IMR-90 (cell line): ENCODE measurements at regions not wholly inside any gene's neighbourhood (a gene's known extent, or its start where the extent isn't known, plus 50 kb on each side); places are given as distances from the start of the nearest gene placed in this dataset.

Experiments used
- ATAC-seq: fragments of 200-7000 bp; cut with Tn5 transposase; 2 replicates; pipeline ENCODE4 v1.9.1; 2020; ENCODE audit warnings: low read depth, mild to moderate bottlenecking, moderate library complexity
- BruUV-seq: library from RNA; stranded (reverse); fragments of 400-500 nt; replicated peaks from 2 replicates; lab custom pipeline; 2021; lab: Mats Ljungman, UMichigan
- CTCF ChIA-PET: fragments of 300-600 bp; formaldehyde crosslinking; extraction: SDS; loops from one replicate; lab custom pipeline; 2021; ENCODE audit warnings: antibody characterized with exemption; lab: Yijun Ruan, JAX
- POLR2A ChIA-PET: fragments of 300-600 bp; sonication (Branson Sonifier 250); formaldehyde crosslinking; loops from one replicate; lab custom pipeline; 2022; ENCODE audit warnings: antibody characterized with exemption; ENCODE audit not compliant: unreplicated experiment; lab: Charles Lee
- DNase-seq: peaks from one replicate; pipeline ENCODE4 v3.0.0; 2013
- H2AFZ ChIP-seq: replicated peaks from 2 replicates; pipeline ENCODE3; 2013; ENCODE audit warnings: low read length, mild to moderate bottlenecking; ENCODE audit not compliant: poor library complexity
- H2AK5ac ChIP-seq: 2 replicates; pipeline ENCODE4 v1.6.1; 2013; ENCODE audit warnings: low read depth, low read length, inconsistent platforms
- H2AK9ac ChIP-seq: replicated peaks from 2 replicates; pipeline ENCODE3; 2013; ENCODE audit warnings: mild to moderate bottlenecking, low read depth, low read length, moderate library complexity; ENCODE audit not compliant: poor library complexity
- H2BK120ac ChIP-seq: 2 replicates; pipeline ENCODE4 v1.6.1; 2013; ENCODE audit warnings: low read depth, low read length, inconsistent platforms
- H2BK15ac ChIP-seq: 3 replicates; pipeline ENCODE4 v1.6.1; 2013; ENCODE audit warnings: low read depth, low read length, inconsistent platforms
- H2BK20ac ChIP-seq: 2 replicates; pipeline ENCODE4 v1.6.1; 2013; ENCODE audit warnings: low read depth, mild to moderate bottlenecking, inconsistent platforms, low read length, moderate library complexity
- H2BK5ac ChIP-seq: 2 replicates; pipeline ENCODE4 v1.6.1; 2013; ENCODE audit warnings: mild to moderate bottlenecking, low read depth, low read length, inconsistent platforms; ENCODE audit not compliant: poor library complexity, severe bottlenecking
- H3K14ac ChIP-seq: replicated peaks from 2 replicates; pipeline ENCODE4 v1.6.1; 2013; ENCODE audit warnings: low read depth, low read length, inconsistent platforms
- H3K18ac ChIP-seq: 2 replicates; pipeline ENCODE4 v1.6.1; 2013; ENCODE audit warnings: low read depth, low read length, control low read depth
- H3K23ac ChIP-seq: 2 replicates; pipeline ENCODE4 v1.6.1; 2013; ENCODE audit warnings: low read depth, low read length, inconsistent platforms
- H3K27ac ChIP-seq: 2 replicates; pipeline ENCODE4 v1.5.1; 2013; ENCODE audit warnings: mild to moderate bottlenecking, control low read depth, low read length; ENCODE audit not compliant: insufficient read depth
- H3K27me3 ChIP-seq: 2 replicates; pipeline ENCODE4 v1.6.1; 2013; ENCODE audit warnings: low read length; ENCODE audit not compliant: control insufficient read depth, insufficient read depth
- H3K36me3 ChIP-seq: 2 replicates; pipeline ENCODE4 v1.6.1; 2013; ENCODE audit warnings: low read length, mixed read lengths; ENCODE audit not compliant: control insufficient read depth, insufficient read depth
- H3K4ac ChIP-seq: 2 replicates; pipeline ENCODE4 v1.6.1; 2013; ENCODE audit warnings: low read depth, low read length, inconsistent platforms
- H3K4me1 ChIP-seq: 2 replicates; pipeline ENCODE4 v1.6.1; 2013; ENCODE audit warnings: low read length, mixed read lengths; ENCODE audit not compliant: control insufficient read depth, insufficient read depth
- H3K4me2 ChIP-seq: 2 replicates; pipeline ENCODE4 v1.6.1; 2013; ENCODE audit warnings: low read depth, mild to moderate bottlenecking, control low read depth, low read length, moderate library complexity
- H3K4me3 ChIP-seq: 2 replicates; pipeline ENCODE4 v1.5.1; 2013; ENCODE audit warnings: low read depth, mild to moderate bottlenecking, control low read depth, low read length, moderate library complexity; ENCODE audit not compliant: insufficient read depth
- H3K56ac ChIP-seq: 2 replicates; pipeline ENCODE4 v1.6.1; 2013; ENCODE audit warnings: low read length, inconsistent platforms; ENCODE audit not compliant: insufficient read depth; ENCODE audit errors: extremely low read depth
- H3K79me1 ChIP-seq, 2 experiments: 2 replicates each; pipeline ENCODE4 v1.6.1; 2013; ENCODE audit warnings: low read length in 2 of 2, inconsistent platforms in 1 of 2, low read depth in 1 of 2
- H3K9ac ChIP-seq: 2 replicates; pipeline ENCODE4 v1.6.1; 2013; ENCODE audit warnings: low read depth, low read length, control low read depth
- H3K9me1 ChIP-seq: 2 replicates; pipeline ENCODE4 v1.6.1; 2013; ENCODE audit warnings: low read length, inconsistent platforms; ENCODE audit not compliant: insufficient read depth
- H3K9me3 ChIP-seq: 2 replicates; pipeline ENCODE4 v1.6.1; 2013; ENCODE audit warnings: low read length; ENCODE audit not compliant: control insufficient read depth, insufficient read depth
- H4K20me1 ChIP-seq: 2 replicates; pipeline ENCODE4 v1.6.1; 2013; ENCODE audit warnings: low read length, inconsistent platforms; ENCODE audit not compliant: insufficient read depth
- H4K5ac ChIP-seq: 2 replicates; pipeline ENCODE4 v1.6.1; 2013; ENCODE audit warnings: mild to moderate bottlenecking, low read depth, low read length, control low read depth
- H4K8ac ChIP-seq, 2 experiments: 2 replicates each; pipeline ENCODE4 v1.6.1; 2013; ENCODE audit warnings: low read depth in 2 of 2, low read length in 2 of 2, control low read depth in 1 of 2, inconsistent platforms in 1 of 2
- H4K91ac ChIP-seq: 2 replicates; pipeline ENCODE4 v1.6.1; 2013; ENCODE audit warnings: low read depth, low read length, inconsistent platforms; ENCODE audit not compliant: insufficient read depth
- CEBPB ChIP-seq: IDR thresholded peaks from 2 replicates; pipeline ENCODE4 v1.6.1; 2012; ENCODE audit warnings: low read depth, low read length, improper control_type of control experiment
- CTCF ChIP-seq: conservative IDR thresholded peaks from 2 replicates; pipeline ENCODE4 v1.5.1; 2012; ENCODE audit warnings: mild to moderate bottlenecking, low read depth, low read length, improper control_type of control experiment
- MAZ ChIP-seq: IDR thresholded peaks from 2 replicates; pipeline ENCODE4 v1.6.1; 2012; ENCODE audit warnings: low read depth, mild to moderate bottlenecking, low read length, improper control_type of control experiment, moderate library complexity, borderline replicate concordance
- MXI1 ChIP-seq: IDR thresholded peaks from 2 replicates; pipeline ENCODE4 v1.6.1; 2012; ENCODE audit warnings: low read depth, mild to moderate bottlenecking, low read length, moderate library complexity, borderline replicate concordance
- POLR2A ChIP-seq: IDR thresholded peaks from 2 replicates; pipeline ENCODE4 v1.6.1; 2012; ENCODE audit warnings: mild to moderate bottlenecking, low read depth, low read length
- RAD21 ChIP-seq: IDR thresholded peaks from 2 replicates; pipeline ENCODE4 v1.6.1; 2012; ENCODE audit warnings: low read length, improper control_type of control experiment
- USF2 ChIP-seq: fragments of 150-350 bp; IDR thresholded peaks from 2 replicates; pipeline ENCODE4 v1.6.1; 2017; ENCODE audit warnings: mild to moderate bottlenecking, antibody characterized with exemption, low read length, low read depth
- WGBS, 2 experiments: methylation state at CpG; one replicate each; pipeline versions ENCODE4 v1.1.5 to v1.1.7; 2013; ENCODE audit warnings: missing lambda C conversion rate in 2 of 2; ENCODE audit not compliant: insufficient read length in 1 of 2; ENCODE audit errors: extremely low coverage in 2 of 2; 5-methylcytosine and 5-hydroxymethylcytosine counted together
- dilution Hi-C: fragments of 300-500 bp; cut with HindIII; formaldehyde crosslinking; loops from one replicate; pipeline ENCODE4 v1.14.3; 2018; ENCODE audit warnings: low sequenced_read_pairs; ENCODE audit not compliant: unreplicated experiment
- in situ Hi-C: fragments of 300-500 bp; cut with MboI; formaldehyde crosslinking; loops from 3 replicates; pipeline ENCODE4 v1.14.3; 2019; ENCODE audit warnings: low sequenced_read_pairs, inconsistent platforms, mixed read lengths
- intact Hi-C: fragments of 100-400 bp; cut with micrococcal nuclease; formaldehyde crosslinking; loops from 2 replicates; pipeline ENCODE4 v1.10.0; 2022

GRCh38 chr7:91812388-91812787 lies 68.1 kb downstream of the MTERF1 start:
- H3K36me3 ChIP-seq, result no peaks in the 10 kb centered on the region
- no peaks in the 10 kb centered on the region for H3K9me1 ChIP-seq
- no peak overlapping the region for H3K4ac ChIP-seq
- no peak overlapping the region for H2BK15ac ChIP-seq
- dilution Hi-C loops, result no loop called here
- no peak overlapping the region for H4K8ac ChIP-seq
- no peak overlapping the region for H3K18ac ChIP-seq
- no peak overlapping the region for H3K9ac ChIP-seq
- H3K27ac ChIP-seq, result no peak overlapping the region
- no TSS peak for BruUV-seq
- no peak overlapping the region for H3K14ac ChIP-seq
- H4K20me1 ChIP-seq, result no peaks in the 10 kb centered on the region
- H3K4me1 ChIP-seq, result no peaks in the 10 kb centered on the region
- ChIA-PET CTCF (interaction anchor here (0.6 to 1.9 kb wide), 2 partner anchors 18 to 213 kb away, joined by 3 to 10 read pairs; no protein-coding TSS in a partner anchor), POLR2A (no interaction called here)
- H2AK9ac ChIP-seq, result no peak overlapping the region
- H2BK5ac ChIP-seq, result no peak overlapping the region
- H4K5ac ChIP-seq, result no peak overlapping the region
- no peak overlapping the region for H3K56ac ChIP-seq
- no peak overlapping the region for H2BK20ac ChIP-seq
- intact Hi-C loops, result no loop called here
- H3K23ac ChIP-seq, result no peak overlapping the region
- no peak for TF ChIP-seq CEBPB
- TF ChIP-seq MXI1, result no peak
- TF ChIP-seq POLR2A, result no peak
- no peak for TF ChIP-seq RAD21
- no peak for TF ChIP-seq CTCF
- TF ChIP-seq USF2, result no peak
- no peak for TF ChIP-seq MAZ
- no peak overlapping the region for H3K4me2 ChIP-seq
- DNase-seq (no peak), ATAC-seq (no peak)
- no peak overlapping the region for H3K4me3 ChIP-seq
- no peak overlapping the region for H2AK5ac ChIP-seq
- H3K27me3 ChIP-seq, result no peaks in the 10 kb centered on the region
- H2AFZ ChIP-seq, result no peak overlapping the region
- no peak overlapping the region for H2BK120ac ChIP-seq
- H4K91ac ChIP-seq, result no peak overlapping the region
- H3K79me1 ChIP-seq, result no peaks in the 10 kb centered on the region
- in situ Hi-C loops, result no loop called here
- no peaks in the 10 kb centered on the region for H3K9me3 ChIP-seq
- 71% methylated on average over 2 of the region's 3 CpGs; no CpG with 5 or more reads in 1 of the 2 experiments for WGBS, 2 experiments
